Neuronal stem cell (in vitro differentiated cells): ENCODE measurements at regions not wholly inside any gene's neighbourhood (a gene's known extent, or its start where the extent isn't known, plus 50 kb on each side); places are given as distances from the start of the nearest gene placed in this dataset.

Experiments used
- DNase-seq: peaks from one replicate; pipeline ENCODE4 v3.0.0-alpha.2; 2013; ENCODE audit warnings: low spot score
- H2AFZ ChIP-seq: one replicate; pipeline ENCODE4 v1.6.1; 2013; ENCODE audit warnings: mild to moderate bottlenecking, low read length, inconsistent platforms
- H2AK5ac ChIP-seq: 2 replicates; pipeline ENCODE4 v1.6.1; 2013; ENCODE audit warnings: low read depth, mild to moderate bottlenecking, inconsistent platforms, low read length, moderate library complexity, mixed read lengths
- H2BK120ac ChIP-seq: 2 replicates; pipeline ENCODE4 v1.6.1; 2013; ENCODE audit warnings: low read depth, mild to moderate bottlenecking, inconsistent platforms, low read length, moderate library complexity, mixed read lengths
- H2BK12ac ChIP-seq: one replicate; pipeline ENCODE4 v1.6.1; 2013; ENCODE audit warnings: low read length, inconsistent platforms
- H2BK15ac ChIP-seq: 2 replicates; pipeline ENCODE4 v1.6.1; 2013; ENCODE audit warnings: mild to moderate bottlenecking, low read length, inconsistent platforms, mixed read lengths
- H2BK5ac ChIP-seq: one replicate; pipeline ENCODE4 v1.6.1; 2013; ENCODE audit warnings: inconsistent platforms, mild to moderate bottlenecking, low read length, moderate library complexity
- H3K14ac ChIP-seq: one replicate; pipeline ENCODE4 v1.6.1; 2013; ENCODE audit warnings: low read length, inconsistent platforms
- H3K18ac ChIP-seq: 2 replicates; pipeline ENCODE4 v1.6.1; 2013; ENCODE audit warnings: low read length, inconsistent platforms
- H3K23ac ChIP-seq: 2 replicates; pipeline ENCODE4 v1.6.1; 2013; ENCODE audit warnings: low read depth, mild to moderate bottlenecking, mixed read lengths, low read length, inconsistent platforms; ENCODE audit not compliant: poor library complexity
- H3K27ac ChIP-seq: replicated peaks from 3 replicates; pipeline ENCODE4 v1.5.1; 2013; ENCODE audit warnings: low read length, inconsistent platforms
- H3K27me3 ChIP-seq, 3 experiments: 2 replicates each; pipeline ENCODE4 v1.6.1; 2013; ENCODE audit warnings: low read length in 3 of 3, mild to moderate bottlenecking in 2 of 3, inconsistent platforms in 1 of 3, low read depth in 1 of 3, mixed read lengths in 1 of 3, moderate library complexity in 1 of 3; ENCODE audit not compliant: control insufficient read depth in 3 of 3, insufficient read depth in 3 of 3
- H3K36me3 ChIP-seq, 2 donors: replicated peaks in 1 of 2; 2 replicates each; pipeline ENCODE4 v1.6.1; 2013; ENCODE audit warnings: low read length in 2 of 2; ENCODE audit not compliant: control insufficient read depth in 2 of 2, insufficient read depth in 2 of 2
- H3K4ac ChIP-seq: 2 replicates; pipeline ENCODE4 v1.6.1; 2013; ENCODE audit warnings: inconsistent platforms, mild to moderate bottlenecking, low read length, moderate library complexity
- H3K4me1 ChIP-seq, 2 donors: 1 replicate in 1 of 2; 2 replicates in 1 of 2; pipeline ENCODE4 v1.6.1; 2013; ENCODE audit warnings: low read length in 2 of 2, low read depth in 1 of 2; ENCODE audit not compliant: control insufficient read depth in 2 of 2, insufficient read depth in 1 of 2
- H3K4me2 ChIP-seq: one replicate; pipeline ENCODE4 v1.6.1; 2013; ENCODE audit warnings: mild to moderate bottlenecking, low read length, inconsistent platforms; ENCODE audit not compliant: insufficient read depth, poor library complexity, severe bottlenecking
- H3K4me3 ChIP-seq, 2 donors: 2 replicates each; pipeline ENCODE4 v1.5.1; 2013; ENCODE audit warnings: low read length in 2 of 2, mild to moderate bottlenecking in 2 of 2, inconsistent platforms in 1 of 2, moderate library complexity in 1 of 2
- H3K79me1 ChIP-seq: one replicate; pipeline ENCODE4 v1.6.1; 2013; ENCODE audit warnings: low read depth, mild to moderate bottlenecking, inconsistent platforms, low read length, moderate library complexity
- H3K9ac ChIP-seq: one replicate; pipeline ENCODE4 v1.6.1; 2013; ENCODE audit warnings: mild to moderate bottlenecking, low read depth, low read length, inconsistent platforms; ENCODE audit not compliant: poor library complexity
- H3K9me3 ChIP-seq, 2 donors: replicated peaks in 1 of 2; 2 replicates each; pipeline versions ENCODE3 to v1.6.1; 2013; ENCODE audit warnings: low read length in 2 of 2, mild to moderate bottlenecking in 2 of 2, inconsistent platforms in 1 of 2, low read depth in 1 of 2, mixed read lengths in 1 of 2, moderate library complexity in 1 of 2; ENCODE audit not compliant: control insufficient read depth in 2 of 2, insufficient read depth in 1 of 2
- H4K8ac ChIP-seq: one replicate; pipeline ENCODE4 v1.6.1; 2013; ENCODE audit warnings: low read depth, mild to moderate bottlenecking, inconsistent platforms, low read length, moderate library complexity
- H4K91ac ChIP-seq: one replicate; pipeline ENCODE4 v1.6.1; 2013; ENCODE audit warnings: low read length, low read depth, mild to moderate bottlenecking, inconsistent platforms; ENCODE audit not compliant: poor library complexity
- WGBS, 2 donors: extraction: QIAGEN DNeasy Blood & Tissue Kit; methylation state at CpG; one replicate each; pipeline ENCODE4 v1.1.7; 2013; ENCODE audit warnings: missing lambda C conversion rate in 2 of 2, mixed read lengths in 1 of 2; ENCODE audit not compliant: insufficient read length in 2 of 2, insufficient replicate concordance in 1 of 2; ENCODE audit errors: extremely low coverage in 2 of 2; 5-methylcytosine and 5-hydroxymethylcytosine counted together

GRCh38 chr18:30727849-30728248 lies 314.7 kb downstream of the DSC3 start:
- H4K91ac ChIP-seq, result no peak overlapping the region
- no peak overlapping the region for H4K8ac ChIP-seq
- no peak overlapping the region for H3K14ac ChIP-seq
- no peaks in the 10 kb centered on the region for H3K27me3 ChIP-seq
- H3K36me3 ChIP-seq, result no peaks in the 10 kb centered on the region
- no peak overlapping the region for H2BK5ac ChIP-seq
- H3K79me1 ChIP-seq, result no peaks in the 10 kb centered on the region
- no peak overlapping the region for H3K4ac ChIP-seq
- no peak overlapping the region for H2AFZ ChIP-seq
- H2BK15ac ChIP-seq, result no peak overlapping the region
- no peak overlapping the region for H3K4me3 ChIP-seq
- H3K4me2 ChIP-seq, result no peak overlapping the region
- no peak for DNase-seq
- no peak overlapping the region for H2BK12ac ChIP-seq
- no peak overlapping the region for H3K23ac ChIP-seq
- no peak overlapping the region for H3K9ac ChIP-seq
- H2BK120ac ChIP-seq, result no peak overlapping the region
- H3K18ac ChIP-seq, result no peak overlapping the region
- H3K27ac ChIP-seq, result no peak overlapping the region
- H3K4me1 ChIP-seq, result peaks cover 0 to 4% of the 10 kb centered on the region in 2 donors
- H3K9me3 ChIP-seq, result no peaks in the 10 kb centered on the region
- no peak overlapping the region for H2AK5ac ChIP-seq

- H4K8ac ChIP-seq, result no peak overlapping the region
- no peaks in the 10 kb centered on the region for H3K4me1 ChIP-seq
- no peak overlapping the region for H2BK120ac ChIP-seq
- no peak overlapping the region for H3K14ac ChIP-seq
- no peak overlapping the region for H2BK5ac ChIP-seq
- H2AK5ac ChIP-seq, result no peak overlapping the region
- H3K36me3 ChIP-seq, result no peaks in the 10 kb centered on the region
- H3K18ac ChIP-seq, result no peak overlapping the region
- H3K4me2 ChIP-seq, result no peak overlapping the region
- no peak overlapping the region for H3K9ac ChIP-seq
- DNase-seq, result no peak
- no peak overlapping the region for H2BK15ac ChIP-seq
- H3K23ac ChIP-seq, result no peak overlapping the region
- no peak overlapping the region for H2AFZ ChIP-seq
- H2BK12ac ChIP-seq, result no peak overlapping the region
- no CpG with 5 or more reads among the region's 2 CpGs for WGBS, 2 donors
- H3K9me3 ChIP-seq, result no peaks in the 10 kb centered on the region
- H4K91ac ChIP-seq, result no peak overlapping the region
- no peaks in the 10 kb centered on the region for H3K27me3 ChIP-seq
- H3K4me3 ChIP-seq, result no peak overlapping the region
- H3K79me1 ChIP-seq, result no peaks in the 10 kb centered on the region
- no peak overlapping the region for H3K4ac ChIP-seq
- no peak overlapping the region for H3K27ac ChIP-seq
These were observed 329.2 kb downstream of the DSC3 start for GRCh38 chr18:30713299-30713698.

- Histone ChIP-seq H3K23ac (no peak overlapping the region), H4K91ac (no peak overlapping the region), H4K8ac (no peak overlapping the region), H3K4me3 (no peak overlapping the region), H3K14ac (no peak overlapping the region), H2BK120ac (no peak overlapping the region), H2BK12ac (no peak overlapping the region), H3K9me3 (no peaks in the 10 kb centered on the region), H3K27ac (no peak overlapping the region), H3K4ac (no peak overlapping the region), H3K79me1 (no peaks in the 10 kb centered on the region), H3K4me2 (no peak overlapping the region), H2BK15ac (no peak overlapping the region), H2BK5ac (no peak overlapping the region), H3K18ac (no peak overlapping the region), H3K9ac (no peak overlapping the region), H3K4me1 (no peaks in the 10 kb centered on the region), H2AK5ac (no peak overlapping the region), H3K27me3 (no peaks in the 10 kb centered on the region), H2AFZ (no peak overlapping the region), H3K36me3 (no peaks in the 10 kb centered on the region)
- DNase-seq, result no peak
- WGBS, 2 donors, result no CpG with 5 or more reads among the region's 3 CpGs
These were observed 330.2 kb downstream of the DSC3 start for GRCh38 chr18:30712383-30712782.

GRCh38 chr18:30709595-30709994 lies 332.9 kb downstream of the DSC3 start:
- no peak overlapping the region for H3K23ac ChIP-seq
- H4K91ac ChIP-seq, result no peak overlapping the region
- H2BK12ac ChIP-seq, result no peak overlapping the region
- H2AFZ ChIP-seq, result no peak overlapping the region
- no peak overlapping the region for H3K27ac ChIP-seq
- no peaks in the 10 kb centered on the region for H3K36me3 ChIP-seq
- DNase-seq, result no peak
- no peak overlapping the region for H4K8ac ChIP-seq
- no peak overlapping the region for H3K14ac ChIP-seq
- no peak overlapping the region for H2AK5ac ChIP-seq
- WGBS, 2 donors, result no CpG with 5 or more reads among the region's 1 CpG
- H3K4me3 ChIP-seq, result no peak overlapping the region
- H3K4me2 ChIP-seq, result no peak overlapping the region
- H2BK15ac ChIP-seq, result no peak overlapping the region
- no peaks in the 10 kb centered on the region for H3K27me3 ChIP-seq
- H3K4ac ChIP-seq, result no peak overlapping the region
- no peak overlapping the region for H3K9ac ChIP-seq
- no peaks in the 10 kb centered on the region for H3K9me3 ChIP-seq
- no peak overlapping the region for H3K18ac ChIP-seq
- no peaks in the 10 kb centered on the region for H3K79me1 ChIP-seq
- H3K4me1 ChIP-seq, result no peaks in the 10 kb centered on the region
- no peak overlapping the region for H2BK120ac ChIP-seq
- H2BK5ac ChIP-seq, result no peak overlapping the region
